Calu3 (cell line): ENCODE measurements at regions not wholly inside any gene's neighbourhood (a gene's known extent, or its start where the extent isn't known, plus 50 kb on each side); places are given as distances from the start of the nearest gene placed in this dataset.

Experiments
- BruUV-seq: library from RNA; stranded (reverse); fragments of 400-500 nt; replicated peaks from 2 replicates; lab custom pipeline; 2021; lab: Mats Ljungman, UMichigan
- CTCF ChIA-PET: fragments of 300-600 bp; sonication (Branson Sonifier 250); formaldehyde crosslinking; loops from one replicate; lab custom pipeline; 2022; ENCODE audit warnings: antibody characterized with exemption; lab: Charles Lee
- DNase-seq: peaks from one replicate; pipeline ENCODE4 v3.0.0; 2022
- H3K27ac Mint-ChIP-seq: one replicate; pipeline ENCODE4 v1.8.0; 2022; ENCODE audit warnings: mixed read lengths; ENCODE audit not compliant: unreplicated experiment
- H3K27me3 Mint-ChIP-seq: one replicate; pipeline ENCODE4 v1.8.0; 2022; ENCODE audit warnings: mixed read lengths; ENCODE audit not compliant: unreplicated experiment
- H3K36me3 Mint-ChIP-seq: one replicate; pipeline ENCODE4 v1.8.0; 2022; ENCODE audit warnings: mild to moderate bottlenecking, moderate library complexity, mixed read lengths; ENCODE audit not compliant: insufficient read depth, unreplicated experiment
- H3K4me1 Mint-ChIP-seq: one replicate; pipeline ENCODE4 v1.8.0; 2022; ENCODE audit warnings: mild to moderate bottlenecking, low read depth, mixed read lengths; ENCODE audit not compliant: unreplicated experiment
- H3K4me3 Mint-ChIP-seq: one replicate; pipeline ENCODE4 v1.8.0; 2022; ENCODE audit warnings: mild to moderate bottlenecking, low read depth, moderate library complexity, mixed read lengths; ENCODE audit not compliant: unreplicated experiment
- H3K9me3 Mint-ChIP-seq: one replicate; pipeline ENCODE4 v1.8.0; 2022; ENCODE audit warnings: low read depth, mixed read lengths; ENCODE audit not compliant: unreplicated experiment
- intact Hi-C: fragments of 100-400 bp; cut with micrococcal nuclease; formaldehyde crosslinking; loops from one replicate; pipeline ENCODE4 v1.10.0; 2022; ENCODE audit not compliant: unreplicated experiment
- TF ChIP-seq, protein P1 (sequence below): fragments of 200-600 bp; IDR thresholded peaks from one replicate; pipeline ENCODE4 v1.8.0; 2022; ENCODE audit warnings: antibody characterized with exemption; ENCODE audit not compliant: unreplicated experiment

DNA sequence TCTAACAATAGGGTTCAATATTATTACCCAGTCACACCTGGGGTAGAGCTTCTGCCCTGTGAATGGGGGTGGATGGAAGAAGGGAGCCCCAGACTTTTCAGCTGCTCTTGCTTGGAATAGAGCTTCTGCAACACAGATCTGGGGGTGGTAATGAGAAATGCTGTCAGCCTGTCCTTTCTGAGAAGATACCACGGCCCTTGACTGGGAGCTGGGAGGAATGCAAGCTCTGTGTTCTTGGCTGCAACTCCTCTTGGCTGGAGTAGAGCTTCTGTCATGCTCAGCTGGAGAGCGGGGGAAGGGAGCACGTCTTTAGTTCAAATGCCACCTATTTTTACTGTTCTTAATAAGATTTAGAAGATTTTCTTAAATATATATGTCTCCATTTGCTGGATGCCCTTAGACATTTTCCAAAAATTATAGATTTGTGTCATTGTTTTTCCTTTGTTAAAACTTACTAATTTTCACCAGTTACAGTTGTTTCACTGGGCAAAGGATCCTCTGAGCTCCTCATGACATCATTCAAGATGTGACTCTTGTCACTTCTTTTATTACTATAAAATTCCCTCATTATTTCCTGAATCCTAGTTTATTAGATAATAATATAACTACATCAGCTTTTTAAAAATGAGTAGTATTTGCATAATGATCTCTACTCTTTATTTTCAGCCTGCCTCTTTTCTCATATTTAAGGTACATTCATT, 180.0 kb upstream of the TGFBR2 start:
- intact Hi-C loops: no loop called here
- TF ChIP-seq, protein P1, sequence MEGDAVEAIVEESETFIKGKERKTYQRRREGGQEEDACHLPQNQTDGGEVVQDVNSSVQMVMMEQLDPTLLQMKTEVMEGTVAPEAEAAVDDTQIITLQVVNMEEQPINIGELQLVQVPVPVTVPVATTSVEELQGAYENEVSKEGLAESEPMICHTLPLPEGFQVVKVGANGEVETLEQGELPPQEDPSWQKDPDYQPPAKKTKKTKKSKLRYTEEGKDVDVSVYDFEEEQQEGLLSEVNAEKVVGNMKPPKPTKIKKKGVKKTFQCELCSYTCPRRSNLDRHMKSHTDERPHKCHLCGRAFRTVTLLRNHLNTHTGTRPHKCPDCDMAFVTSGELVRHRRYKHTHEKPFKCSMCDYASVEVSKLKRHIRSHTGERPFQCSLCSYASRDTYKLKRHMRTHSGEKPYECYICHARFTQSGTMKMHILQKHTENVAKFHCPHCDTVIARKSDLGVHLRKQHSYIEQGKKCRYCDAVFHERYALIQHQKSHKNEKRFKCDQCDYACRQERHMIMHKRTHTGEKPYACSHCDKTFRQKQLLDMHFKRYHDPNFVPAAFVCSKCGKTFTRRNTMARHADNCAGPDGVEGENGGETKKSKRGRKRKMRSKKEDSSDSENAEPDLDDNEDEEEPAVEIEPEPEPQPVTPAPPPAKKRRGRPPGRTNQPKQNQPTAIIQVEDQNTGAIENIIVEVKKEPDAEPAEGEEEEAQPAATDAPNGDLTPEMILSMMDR: no peak
- H3K27me3 Mint-ChIP-seq: no peaks in the 10 kb centered on the region
- H3K27ac Mint-ChIP-seq: no peak overlapping the region
- no peak for DNase-seq
- H3K4me3 Mint-ChIP-seq: no peak overlapping the region
- no peaks in the 10 kb centered on the region for H3K4me1 Mint-ChIP-seq
- CTCF ChIA-PET: no interaction called here
- peaks cover 3% of the 10 kb centered on the region for H3K9me3 Mint-ChIP-seq
- no peaks in the 10 kb centered on the region for H3K36me3 Mint-ChIP-seq
- no TSS peak for BruUV-seq

DNA sequence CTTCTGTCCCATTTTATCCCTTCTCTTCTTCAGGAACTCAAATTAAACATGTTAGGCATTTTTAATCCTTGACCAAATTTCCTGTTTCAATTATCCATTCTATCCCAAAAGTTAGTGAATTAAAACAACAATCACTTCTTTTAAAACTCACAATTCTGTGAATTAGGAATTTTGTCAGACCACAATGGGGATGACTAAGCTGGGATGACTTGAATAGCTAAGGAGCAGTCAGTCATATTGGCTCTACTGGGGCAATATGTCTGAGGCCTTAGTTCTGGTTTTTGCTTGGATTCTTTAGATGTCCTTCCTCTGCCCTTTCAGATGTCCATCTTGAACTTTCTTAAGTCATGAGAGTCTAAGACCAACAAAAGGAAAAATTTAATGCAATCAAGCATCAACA, 178.2 kb upstream of the TGFBR2 start:
- CTCF ChIA-PET: no interaction called here
- Mint-ChIP-seq H3K4me3 (no peak overlapping the region), H3K27ac (no peak overlapping the region), H3K4me1 (no peaks in the 10 kb centered on the region), H3K36me3 (no peaks in the 10 kb centered on the region), H3K27me3 (no peaks in the 10 kb centered on the region), H3K9me3 (peaks cover 3% of the 10 kb centered on the region)
- DNase-seq: no peak
- TF ChIP-seq, protein P1: no peak
- intact Hi-C loops: no loop called here
- BruUV-seq: no TSS peak

DNA sequence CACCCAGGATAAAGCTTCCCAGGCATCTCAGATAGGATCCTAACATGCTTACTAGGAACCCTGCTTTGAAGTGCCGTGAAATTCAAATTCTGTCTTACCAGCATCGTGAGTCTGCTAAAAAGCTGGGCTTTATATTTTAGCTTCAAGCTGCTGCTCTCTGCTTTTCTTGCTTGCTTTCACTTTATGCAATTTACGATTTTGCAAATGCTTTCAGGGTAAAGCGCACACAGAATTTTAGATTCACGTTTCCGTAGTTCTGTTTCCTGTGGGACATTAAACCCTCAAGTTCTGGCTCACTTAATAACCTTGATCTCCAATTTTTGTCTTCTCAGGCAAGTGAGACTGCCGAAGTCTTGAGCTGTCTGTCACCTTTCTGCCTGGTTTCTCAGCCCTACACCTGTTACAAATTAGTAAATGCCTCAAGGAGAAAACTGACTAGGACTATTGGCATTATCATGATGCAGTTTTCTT, 170.5 kb upstream of the TGFBR2 start:
- no peak overlapping the region for H3K4me3 Mint-ChIP-seq
- CTCF ChIA-PET: no interaction called here

DNA sequence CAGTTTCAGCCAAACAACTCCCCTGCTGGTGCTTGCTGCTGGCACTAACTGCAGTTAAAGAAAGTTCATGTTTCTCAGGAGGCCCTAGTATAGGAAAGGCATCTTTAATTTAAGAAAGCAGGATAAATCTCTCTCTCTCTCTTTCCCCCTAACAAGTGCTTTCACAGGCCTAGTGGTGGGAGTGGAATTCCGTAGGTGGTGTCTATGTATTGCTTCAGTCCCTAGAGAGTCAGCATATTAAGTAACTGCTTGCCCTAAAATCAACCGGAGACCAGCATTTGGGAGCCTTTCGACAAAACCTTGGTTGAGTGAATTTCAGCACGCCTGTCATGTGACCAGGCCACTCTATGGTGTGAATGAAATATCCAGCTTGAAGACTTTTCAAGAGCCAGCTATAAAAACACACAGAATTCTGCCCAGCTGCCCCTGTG, 169.2 kb upstream of the TGFBR2 start:
- CTCF ChIA-PET: no interaction called here
- Mint-ChIP-seq H3K36me3 (no peaks in the 10 kb centered on the region), H3K4me3 (no peak overlapping the region), H3K27ac (no peak overlapping the region), H3K9me3 (peaks cover 3% of the 10 kb centered on the region), H3K4me1 (no peaks in the 10 kb centered on the region), H3K27me3 (no peaks in the 10 kb centered on the region)
- BruUV-seq: no TSS peak
- DNase-seq: no peak
- intact Hi-C loops: no loop called here
- TF ChIP-seq, protein P1: no peak

More for the DNA sequence above, 170.5 kb upstream of the TGFBR2 start:
- Mint-ChIP-seq H3K36me3 (no peaks in the 10 kb centered on the region), H3K4me1 (no peaks in the 10 kb centered on the region), H3K9me3 (no peaks in the 10 kb centered on the region), H3K27me3 (no peaks in the 10 kb centered on the region), H3K27ac (no peak overlapping the region)
- no TSS peak for BruUV-seq
- no peak for DNase-seq
- TF ChIP-seq, protein P1: no peak
- intact Hi-C loops: no loop called here
